GM19240 (cell line): ENCODE measurements at regions not wholly inside any gene's neighbourhood (a gene's known extent, or its start where the extent isn't known, plus 50 kb on each side); places are given as distances from the start of the nearest gene placed in this dataset.
"Not testable (repeated sequence)": the region's sequence is repeated elsewhere in the genome, so short reads cannot be mapped to it uniquely, and the experiment has no call there.

Source experiments
- DNase-seq: peaks from one replicate; pipeline ENCODE4 v3.0.0; 2011; ENCODE audit warnings: low spot score; ENCODE audit not compliant: insufficient read length

DNA sequence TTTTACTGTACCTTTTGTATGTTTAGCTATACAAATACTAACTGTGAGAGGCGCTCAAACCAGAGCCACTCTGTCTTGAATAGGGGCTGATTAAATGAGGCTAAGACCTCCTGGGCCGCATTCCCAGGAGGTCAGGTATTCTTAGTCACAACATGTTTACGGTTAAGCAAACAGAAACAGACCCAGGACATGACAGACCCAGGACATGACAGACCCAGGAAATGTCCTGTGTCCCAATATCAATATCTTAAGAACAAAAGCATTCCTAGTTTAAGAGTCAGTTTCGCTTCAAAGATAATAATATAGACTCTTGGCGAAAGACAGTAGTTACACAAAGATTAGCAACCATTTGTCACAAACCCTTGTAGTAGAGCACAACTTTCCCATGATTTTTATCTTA, 304.5 kb downstream of the CCSER2 start:
- DNase-seq: no peak

DNA sequence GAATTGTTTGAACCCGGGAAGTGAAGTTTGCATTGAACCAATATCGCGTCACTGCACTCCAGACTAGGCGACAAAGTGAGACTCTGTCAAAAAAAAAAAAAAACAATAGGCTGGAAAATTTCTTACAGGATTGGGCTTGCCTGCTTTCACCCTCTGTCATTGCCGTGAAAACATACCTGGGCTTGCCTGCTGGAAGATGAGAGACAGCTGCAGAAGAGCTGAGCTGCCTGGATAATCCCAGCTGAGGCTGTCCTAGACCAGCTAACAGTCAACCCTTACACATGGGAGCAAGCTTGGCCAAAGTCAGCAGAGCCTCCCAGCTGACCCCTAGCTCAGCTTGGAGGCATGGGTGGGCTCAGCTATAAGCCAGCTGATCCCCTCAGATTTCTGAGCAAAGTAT, 306.2 kb downstream of the CCSER2 start:
- no peak for DNase-seq

DNA sequence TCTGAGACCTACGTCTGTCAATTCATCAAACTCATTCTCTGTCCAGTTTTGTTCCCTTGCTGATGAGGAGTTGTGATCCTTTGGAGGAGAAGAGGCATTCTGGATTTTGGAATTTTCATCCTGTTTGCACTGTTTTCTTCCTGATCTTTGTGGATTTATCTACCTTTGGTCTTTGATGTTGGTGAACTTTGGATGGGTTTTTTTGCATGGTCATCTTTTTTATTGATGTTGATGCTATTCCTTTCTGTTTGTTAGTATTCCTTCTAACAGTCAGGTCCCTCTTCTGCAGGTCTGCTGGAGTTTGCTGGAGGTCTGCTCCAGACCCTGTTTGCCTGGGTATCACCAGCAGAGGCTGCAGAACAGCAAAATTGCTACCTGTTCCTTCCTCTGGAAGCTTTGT, 322.2 kb downstream of the CCSER2 start:
- not testable (repeated sequence) for DNase-seq

DNA sequence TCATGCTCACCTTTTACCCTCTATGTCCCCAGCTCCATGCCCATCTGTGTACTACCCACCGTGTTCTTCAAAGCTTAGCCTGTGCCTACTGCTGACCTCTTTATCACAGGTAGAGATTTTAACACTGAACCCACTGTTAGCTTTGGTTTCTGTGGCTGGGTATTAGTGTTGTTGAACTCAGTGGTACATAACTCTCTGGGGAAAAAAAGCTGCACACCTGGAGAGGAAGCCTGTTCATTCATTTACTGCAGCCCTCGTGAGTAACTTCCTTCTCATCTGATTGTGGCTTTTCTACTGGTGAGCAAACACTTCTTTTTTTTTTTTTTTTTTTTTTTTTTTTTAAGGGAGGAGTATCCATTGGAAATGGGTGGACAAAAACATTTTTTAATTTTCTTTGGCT, 326.3 kb downstream of the CCSER2 start:
- no peak for DNase-seq

DNA sequence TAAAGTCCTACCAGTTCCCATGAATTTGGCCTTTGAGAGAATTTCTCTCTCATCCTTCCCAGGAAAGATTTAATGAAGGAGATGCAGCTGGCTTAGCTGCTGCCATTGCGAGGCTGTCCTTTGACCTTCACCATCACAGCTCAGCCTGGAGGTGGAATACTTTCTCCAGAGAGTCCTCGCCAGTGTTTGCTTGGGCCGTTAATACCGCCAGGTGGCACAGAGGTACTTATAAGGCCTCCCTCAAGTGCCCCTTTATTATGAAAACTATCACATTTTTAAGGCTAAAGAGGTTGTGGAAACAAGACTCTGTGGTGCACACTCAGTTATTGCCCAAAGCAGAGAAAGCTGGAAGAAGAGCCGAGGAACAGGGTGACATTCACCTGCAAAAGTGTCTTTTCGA, 330.6 kb downstream of the CCSER2 start:
- no peak for DNase-seq

DNA sequence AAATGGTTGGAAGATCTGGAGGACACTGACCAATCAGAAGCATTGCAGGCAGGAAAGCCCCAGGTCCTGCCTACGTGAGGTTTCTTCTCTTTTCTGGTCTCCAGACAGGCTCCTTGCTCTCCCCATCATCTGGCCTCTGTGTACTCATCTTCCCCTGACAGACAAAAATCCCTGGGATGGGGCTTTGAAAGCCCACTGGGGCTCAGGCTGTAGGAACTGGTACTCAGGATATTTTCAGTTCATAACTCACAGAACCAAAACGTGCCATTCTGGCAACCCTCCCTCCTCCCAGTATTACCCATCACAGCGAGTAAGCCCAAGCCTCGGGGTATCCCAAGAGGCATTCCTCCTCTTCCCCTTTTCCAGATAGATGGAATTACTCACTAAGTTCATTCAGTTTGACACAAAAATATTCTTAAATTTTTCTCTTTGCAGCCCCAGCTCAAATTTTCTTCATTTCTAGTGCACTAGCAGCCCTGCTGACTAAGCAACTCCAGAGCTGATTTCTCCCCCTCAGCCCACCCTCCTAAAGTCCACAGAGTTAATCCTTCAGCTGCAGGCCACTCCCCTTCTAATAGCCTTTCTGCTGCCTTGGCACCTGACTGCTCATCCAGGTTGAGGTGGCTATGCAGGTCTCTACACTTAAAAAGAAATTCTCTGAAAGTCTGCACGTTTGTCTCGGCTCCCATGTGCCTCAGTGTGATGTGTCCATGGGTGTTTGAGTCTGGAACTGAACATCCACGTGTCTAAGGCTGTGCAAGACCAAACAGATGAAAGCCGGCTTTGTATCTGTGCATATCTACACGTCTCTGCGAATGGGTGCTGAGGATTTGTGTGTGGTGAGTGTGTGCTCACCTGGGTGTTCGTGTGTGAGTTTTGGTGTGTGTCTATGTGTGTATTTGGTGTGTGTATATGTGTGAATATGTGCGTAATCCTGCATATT, 331.4 kb downstream of the CCSER2 start:
- DNase-seq: no peak

DNA sequence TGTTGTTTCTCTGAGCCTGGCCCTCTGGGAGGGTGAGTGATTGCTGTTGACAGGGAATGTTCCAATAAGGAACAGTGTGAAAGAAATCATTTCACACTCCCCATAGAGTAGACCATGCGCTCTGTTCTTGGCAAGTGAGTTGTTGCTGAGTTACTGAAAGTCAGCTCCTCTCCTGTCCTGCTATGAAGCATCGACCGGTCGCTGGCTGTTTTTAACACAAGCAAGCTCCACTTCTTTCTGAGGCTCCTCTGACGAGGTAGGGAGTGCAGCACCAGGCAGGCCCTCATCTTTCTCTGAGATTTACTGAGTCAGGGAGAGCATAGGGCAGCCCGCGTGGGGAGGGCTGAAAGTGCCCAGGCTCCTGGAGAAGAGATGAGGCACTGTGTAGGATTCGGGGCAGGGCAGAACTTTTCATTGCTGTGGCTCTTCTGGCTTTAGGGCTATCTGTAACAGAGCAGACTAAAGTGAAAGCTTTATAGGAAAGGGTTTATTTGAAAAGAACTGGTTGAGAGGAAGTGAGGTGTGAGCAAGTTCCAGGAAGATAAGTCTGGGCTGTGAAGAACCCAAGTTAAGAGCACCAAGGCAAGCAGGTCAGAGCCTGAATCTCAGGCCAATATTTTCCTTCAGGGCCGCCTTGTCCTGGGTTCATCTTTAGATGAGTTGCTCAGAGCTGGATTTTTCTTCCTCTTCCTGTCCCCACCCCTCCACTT, 332.2 kb downstream of the CCSER2 start:
- no peak for DNase-seq

DNA sequence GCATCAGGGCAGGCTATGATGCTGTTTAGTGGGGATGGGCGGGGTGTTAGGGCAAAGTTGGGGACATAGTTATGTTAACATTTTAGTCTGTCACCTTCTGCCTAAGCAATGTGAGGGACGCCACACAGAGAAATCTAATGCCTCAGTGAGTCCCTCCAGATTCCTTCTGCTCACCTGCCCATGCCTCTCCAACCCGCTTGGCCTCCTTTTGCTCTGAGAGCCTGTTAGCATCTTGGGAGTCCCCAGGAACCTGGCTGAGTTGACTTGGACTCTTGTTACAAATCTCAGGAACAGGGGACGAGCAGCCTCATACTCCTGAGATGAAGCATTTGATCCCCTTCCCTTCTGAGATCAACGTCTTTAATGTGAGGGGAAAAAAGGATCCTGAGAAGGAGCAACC, 336.8 kb downstream of the CCSER2 start:
- no peak for DNase-seq

DNA sequence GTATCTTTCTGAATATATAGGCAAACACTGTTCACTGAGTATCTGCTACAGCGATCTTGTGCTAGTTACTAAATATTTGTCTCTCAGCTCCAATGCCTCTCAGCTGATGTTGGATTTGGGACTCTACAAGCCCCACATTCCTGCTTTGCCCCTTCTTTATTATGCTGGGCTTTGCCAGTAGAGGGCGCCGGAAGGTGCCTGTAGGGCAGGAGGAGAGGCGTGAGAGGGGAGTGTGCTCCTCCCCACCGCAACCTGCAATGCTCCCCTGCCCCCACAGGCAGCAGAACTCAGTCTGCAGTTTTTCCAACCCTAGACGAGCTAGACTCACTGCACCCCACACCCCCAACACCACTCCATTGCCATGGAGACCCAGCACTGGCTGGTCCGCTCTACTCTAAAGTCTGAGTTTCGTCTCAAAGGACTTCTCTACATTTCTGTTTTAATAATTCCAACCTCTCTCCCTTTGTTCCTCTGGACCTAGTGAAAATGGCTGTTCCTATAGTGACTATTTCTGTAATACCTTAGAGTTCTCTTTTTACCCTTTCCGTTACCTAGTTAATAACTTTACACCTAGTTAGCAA, 337.6 kb downstream of the CCSER2 start:
- peak; percentile 11 for DNase-seq

DNA sequence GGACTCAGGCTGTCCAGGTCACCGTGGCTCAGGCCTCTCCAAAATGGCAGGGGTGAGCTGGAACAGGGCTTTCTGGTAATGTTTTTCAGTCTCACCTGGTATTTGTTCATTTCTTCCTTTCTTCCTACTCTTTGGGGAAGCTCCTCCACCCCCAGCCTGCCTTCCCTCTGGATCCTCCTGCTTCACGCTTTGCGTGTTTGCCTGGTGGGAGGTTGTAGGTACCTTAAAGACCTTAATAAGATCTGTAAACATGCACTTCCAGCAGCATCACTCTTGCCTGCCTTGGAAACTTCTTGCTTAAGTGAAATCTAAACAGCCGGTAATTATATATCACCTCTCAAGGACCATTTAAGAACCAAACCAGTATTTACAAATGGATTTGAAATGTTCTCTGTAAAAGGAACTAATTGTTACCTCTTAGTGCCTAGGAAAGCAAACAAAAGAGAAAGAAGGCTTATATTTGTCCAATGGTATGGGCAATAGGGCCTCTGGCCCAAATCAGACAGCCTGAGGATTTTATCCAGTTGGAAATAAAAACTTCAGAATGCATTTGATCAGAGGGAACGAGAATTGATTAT, 339.9 kb downstream of the CCSER2 start:
- DNase-seq: no peak

DNA sequence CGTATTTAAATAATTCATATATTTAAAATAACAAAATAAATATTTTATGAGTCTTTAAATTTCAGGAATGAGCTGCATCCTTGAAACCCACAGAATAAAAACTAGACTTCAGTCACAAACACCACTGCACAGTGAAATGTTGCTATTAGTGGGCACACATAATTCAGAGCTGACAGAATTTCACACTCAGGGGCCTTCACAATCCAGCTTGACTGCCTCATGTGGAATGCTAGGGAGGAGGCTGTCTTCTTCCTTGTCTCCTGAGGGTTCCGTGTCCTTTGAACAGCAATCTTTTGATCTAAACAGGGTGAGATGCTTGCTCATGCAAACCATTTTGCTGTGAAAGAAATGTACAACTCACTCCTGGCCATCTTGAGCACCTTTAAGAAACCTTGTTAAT, 346.7 kb downstream of the CCSER2 start:
- no peak for DNase-seq

DNA sequence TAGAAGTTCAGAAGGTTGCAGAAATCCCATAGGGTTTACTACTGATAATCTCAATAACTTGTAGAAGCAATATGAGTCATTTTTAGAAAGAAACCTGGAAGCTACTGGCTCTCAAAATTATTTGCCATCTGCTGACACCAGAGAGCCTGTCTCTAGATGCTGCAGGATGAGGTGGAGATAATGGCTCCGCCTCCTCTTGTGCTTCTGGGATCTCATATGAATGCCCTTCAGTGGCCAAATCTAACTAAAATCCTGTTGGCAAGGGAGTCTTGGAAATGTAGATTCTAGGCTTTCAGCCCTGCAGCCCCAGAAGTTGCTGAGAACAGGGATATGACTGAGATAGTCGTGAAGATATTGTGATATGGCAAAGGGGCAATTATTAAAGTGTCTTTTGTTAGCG, 348.1 kb downstream of the CCSER2 start:
- no peak for DNase-seq

DNA sequence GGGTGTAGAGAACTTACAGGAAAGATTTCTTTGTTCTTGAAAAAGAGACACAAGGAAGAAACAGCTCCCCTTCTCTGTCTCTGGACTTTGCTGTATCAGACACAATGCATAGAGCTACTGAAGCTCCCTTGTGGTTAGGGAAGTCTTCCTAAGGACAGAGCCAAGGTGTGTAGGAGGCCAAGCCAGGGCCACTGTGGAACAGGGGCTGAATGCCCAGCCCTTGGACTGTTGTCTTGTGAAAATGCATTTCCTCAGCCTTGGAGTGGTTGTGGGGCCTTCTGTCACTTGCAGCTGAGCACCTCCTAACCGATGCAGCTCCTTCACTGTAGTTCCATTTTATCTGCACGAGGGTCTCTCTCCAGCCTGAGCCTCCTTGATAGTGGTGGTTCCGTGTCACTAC, 353.4 kb downstream of the CCSER2 start:
- DNase-seq: no peak

DNA sequence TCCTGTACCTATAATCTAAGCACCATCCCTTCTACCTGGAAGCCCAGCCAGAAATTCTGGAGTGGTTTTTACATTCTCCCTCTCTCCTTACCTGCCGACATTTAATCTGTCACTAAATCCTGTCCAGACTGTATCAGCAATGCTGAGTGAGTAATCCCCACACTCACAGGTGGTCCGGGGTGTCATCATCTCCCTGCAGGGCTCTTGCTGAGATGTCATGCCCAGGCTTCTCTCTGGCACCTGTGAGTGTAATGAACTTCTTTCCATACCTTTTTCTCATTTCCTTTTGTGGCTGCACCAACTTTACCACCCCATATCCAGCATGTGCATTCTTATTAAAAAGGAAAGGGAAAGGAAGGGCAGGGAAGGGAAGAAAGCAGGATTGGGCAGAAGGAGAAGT, 355.2 kb downstream of the CCSER2 start:
- DNase-seq: no peak

DNA sequence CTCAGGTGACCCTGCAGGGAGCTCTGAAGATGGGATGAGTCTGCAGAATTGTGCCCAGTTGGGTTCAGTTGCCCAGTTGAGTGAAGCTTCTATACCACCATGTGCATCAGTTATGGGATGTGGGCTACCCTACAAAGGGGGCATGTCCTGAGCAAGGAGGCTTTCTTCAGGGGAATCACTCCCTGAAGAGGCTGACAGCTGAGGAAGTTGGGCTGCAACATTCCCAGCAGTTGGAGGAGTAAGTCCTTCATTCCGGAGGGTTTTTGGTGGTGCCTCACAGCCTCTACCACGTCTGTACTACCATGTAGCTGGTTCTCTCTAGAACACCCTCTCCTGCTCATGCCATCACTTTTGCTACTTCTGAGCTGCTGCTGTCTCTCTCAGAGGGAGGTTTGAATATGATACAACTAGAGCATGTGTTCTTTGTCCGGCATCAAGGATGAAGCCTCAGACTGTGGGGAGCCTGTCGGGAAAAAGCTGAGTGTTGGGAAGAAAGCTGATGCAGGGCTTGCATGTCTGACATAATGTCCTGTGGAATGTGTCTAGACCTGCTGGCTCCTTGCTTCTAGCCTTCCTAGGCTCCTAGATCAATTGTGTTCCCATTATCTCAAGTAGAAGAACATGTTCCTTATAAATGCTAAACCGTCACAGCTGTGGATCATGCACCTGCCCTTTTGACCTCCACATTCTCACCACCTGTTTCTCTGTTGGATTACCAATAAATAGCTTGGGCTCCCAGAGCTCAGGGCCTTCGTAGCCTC, 355.8 kb downstream of the CCSER2 start:
- DNase-seq: no peak

DNA sequence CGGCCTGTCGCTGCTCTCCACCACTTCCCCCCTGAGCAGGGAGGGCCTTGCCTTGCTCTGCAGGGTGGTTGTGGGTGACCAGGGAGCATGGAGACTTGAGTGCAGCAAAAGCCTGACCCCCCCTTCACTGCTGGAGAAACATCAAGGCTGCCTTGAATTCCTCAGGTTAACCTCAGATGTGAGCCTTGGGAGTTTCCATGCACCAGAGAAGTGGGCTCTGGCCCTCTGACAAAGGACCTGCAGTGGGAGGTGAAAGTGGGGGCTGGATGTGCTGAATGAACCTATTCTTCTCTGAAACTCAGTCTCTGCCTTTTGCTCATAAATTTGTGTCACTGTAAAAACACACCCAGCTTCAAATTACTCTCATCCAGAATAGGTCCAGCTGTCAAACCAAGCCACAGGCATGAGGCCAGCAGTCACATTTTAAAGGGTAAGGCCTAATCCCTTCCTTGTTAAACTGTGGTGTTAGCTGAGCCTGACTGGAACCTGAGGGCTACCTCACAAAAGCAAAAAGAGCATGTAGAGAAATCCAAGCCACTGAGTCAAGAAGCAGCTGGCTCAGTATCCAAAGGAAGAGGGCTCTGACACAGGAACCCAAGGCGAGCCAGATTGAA, 356.8 kb downstream of the CCSER2 start:
- no peak for DNase-seq

DNA sequence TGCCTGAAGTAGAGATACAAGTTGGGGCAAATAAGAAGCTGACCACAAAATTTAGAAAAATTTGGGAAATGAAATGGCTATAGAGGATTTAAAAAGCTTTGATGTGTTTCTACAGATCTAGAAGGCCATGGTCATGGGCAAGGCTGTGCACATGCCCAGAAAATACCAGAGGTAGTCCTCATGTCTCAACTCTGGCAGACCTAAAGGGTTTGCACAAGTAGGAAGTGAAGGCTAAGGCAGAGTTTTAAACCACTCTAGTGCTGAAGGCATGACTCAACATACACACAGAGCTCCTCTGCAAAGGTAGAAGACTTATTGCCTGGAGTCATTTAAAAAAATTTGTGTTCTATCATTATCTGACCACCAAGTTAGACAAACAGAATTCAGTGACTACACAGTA, 364.6 kb downstream of the CCSER2 start:
- DNase-seq: no peak

DNA sequence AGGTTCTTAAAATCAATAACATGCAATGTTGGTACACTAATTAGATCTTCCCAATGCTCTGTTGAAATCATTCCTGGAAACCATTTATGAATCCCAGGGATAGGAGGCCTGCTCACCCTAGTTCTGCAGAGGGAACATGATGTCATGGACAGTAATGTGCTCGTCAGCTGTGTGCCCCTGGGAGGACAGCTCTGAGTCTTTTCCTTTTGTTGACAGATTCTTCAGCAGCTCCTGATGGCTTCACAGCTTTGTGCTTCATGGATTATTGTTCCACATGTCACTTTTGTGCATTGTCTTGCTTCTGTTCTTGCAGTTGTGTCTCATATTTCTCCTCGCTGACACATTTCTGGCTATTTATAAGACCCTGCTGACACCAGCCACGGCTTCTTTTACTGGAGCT, 367.5 kb downstream of the CCSER2 start:
- no peak for DNase-seq

DNA sequence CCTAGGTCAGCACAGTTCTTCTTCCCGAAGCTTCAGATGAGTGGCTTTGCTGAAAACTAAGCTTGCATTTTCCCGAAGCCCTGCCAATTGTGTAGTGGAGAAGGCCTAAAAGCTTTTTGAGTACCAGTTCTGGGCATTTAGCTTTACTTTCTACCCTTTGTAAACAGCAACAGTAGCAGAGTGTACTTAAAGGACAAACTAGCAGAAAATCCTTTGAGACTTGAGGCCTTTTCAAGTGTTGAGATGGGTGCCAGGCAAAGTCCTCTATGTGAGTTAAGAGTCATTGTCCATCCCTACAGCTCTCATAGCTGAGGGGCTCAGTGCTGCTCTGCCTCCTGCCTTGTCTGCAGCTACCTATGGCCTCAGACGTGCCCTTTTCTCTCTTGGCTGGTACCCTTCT, 368.2 kb downstream of the CCSER2 start:
- no peak for DNase-seq

DNA sequence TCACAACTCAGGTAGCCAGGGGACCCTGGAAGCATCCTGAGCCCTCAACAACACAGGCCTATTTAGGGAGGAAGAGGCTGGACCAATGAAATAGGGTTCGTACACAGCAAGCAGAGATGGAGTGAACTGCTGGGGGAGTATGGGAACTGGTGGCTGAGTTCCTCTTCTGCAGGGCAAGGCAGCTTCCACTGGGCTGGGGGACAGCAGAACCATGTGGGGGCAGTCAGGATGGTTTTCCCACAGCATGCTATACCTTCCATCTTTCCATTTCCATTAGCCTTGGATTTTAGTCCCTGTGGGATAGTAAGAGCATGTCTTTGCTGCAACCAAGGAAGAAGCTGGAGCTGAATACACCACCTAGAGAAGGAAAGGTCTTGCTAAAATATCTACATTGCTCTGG, 370.6 kb downstream of the CCSER2 start:
- DNase-seq: no peak
